ENCODE measurements at regions not wholly inside any gene's neighbourhood (a gene's known extent, or its start where the extent isn't known, plus 50 kb on each side); places are given as distances from the start of the nearest gene placed in this dataset.

- Histone ChIP-seq H3K36me3 (ENCODE audit: control insufficient read depth, insufficient read depth, low read length) (no peaks in the 10 kb centered on the region), H3K27me3 (ENCODE audit: control insufficient read depth, insufficient read depth, low read length) (no peaks in the 10 kb centered on the region), H3K27ac (ENCODE audit: insufficient read depth, low read length) (no peak overlapping the region), H3K79me2 (ENCODE audit: control insufficient read depth, insufficient read depth, low read length) (no peaks in the 10 kb centered on the region), H4K20me1 (ENCODE audit: control insufficient read depth, extremely low read depth, insufficient read depth, low read length) (no peaks in the 10 kb centered on the region), H3K4me3 (replicated peaks in 1 of 4; ENCODE audit: control extremely low read depth in 1 of 4, insufficient read depth in 1 of 4, low read depth in 3 of 4, low read length in 4 of 4) (no peak overlapping the region), H3K4me2 (ENCODE audit: extremely low read depth, insufficient read depth, low read length) (no peak overlapping the region), H3K4me1 (ENCODE audit: control insufficient read depth, extremely low read depth, insufficient read depth, low read length) (no peaks in the 10 kb centered on the region), H2AFZ (ENCODE audit: low read length) (no peak overlapping the region), H3K9ac (ENCODE audit: insufficient read depth, low read length) (no peak overlapping the region), H3K9me3 (ENCODE audit: control insufficient read depth, insufficient read depth, low read depth, low read length) (no peaks in the 10 kb centered on the region)
- TF ChIP-seq CTCF (conservative IDR thresholded peaks at IDR 0.05 in 1 of 2, IDR thresholded peaks at IDR 0.05 in 1 of 2; ENCODE audit: low read depth in 1 of 2, low read length in 2 of 2) (no peak), EZH2 (IDR thresholded peaks at IDR 0.05; ENCODE audit: low read length, missing control alignments) (no peak)
- no peak for DNase-seq (ENCODE audit: low read depth in 2 of 2)
Observed at GRCh38 chr7:35482231-35482630, 212.7 kb downstream of the HERPUD2 start.

GRCh38 chr7:35480806-35481205 is 214.1 kb downstream of the HERPUD2 start:
- no peak overlapping the region for H3K27ac ChIP-seq (ENCODE audit: insufficient read depth, low read length)
- H3K79me2 ChIP-seq (ENCODE audit: control insufficient read depth, insufficient read depth, low read length), result no peaks in the 10 kb centered on the region
- no peaks in the 10 kb centered on the region for H3K27me3 ChIP-seq (ENCODE audit: control insufficient read depth, insufficient read depth, low read length)
- no peak overlapping the region for H3K4me2 ChIP-seq (ENCODE audit: extremely low read depth, insufficient read depth, low read length)
- no peaks in the 10 kb centered on the region for H3K9me3 ChIP-seq (ENCODE audit: control insufficient read depth, insufficient read depth, low read depth, low read length)
- no peaks in the 10 kb centered on the region for H4K20me1 ChIP-seq (ENCODE audit: control insufficient read depth, extremely low read depth, insufficient read depth, low read length)
- no peak for DNase-seq (ENCODE audit: low read depth in 2 of 2)
- no peak overlapping the region for H3K4me3 ChIP-seq (replicated peaks in 1 of 4; ENCODE audit: control extremely low read depth in 1 of 4, insufficient read depth in 1 of 4, low read depth in 3 of 4, low read length in 4 of 4)
- H2AFZ ChIP-seq (ENCODE audit: low read length), result no peak overlapping the region
- no peaks in the 10 kb centered on the region for H3K4me1 ChIP-seq (ENCODE audit: control insufficient read depth, extremely low read depth, insufficient read depth, low read length)
- TF ChIP-seq CTCF (conservative IDR thresholded peaks at IDR 0.05 in 1 of 2, IDR thresholded peaks at IDR 0.05 in 1 of 2; ENCODE audit: low read depth in 1 of 2, low read length in 2 of 2), result no peak
- TF ChIP-seq EZH2 (IDR thresholded peaks at IDR 0.05; ENCODE audit: low read length, missing control alignments), result no peak
- H3K9ac ChIP-seq (ENCODE audit: insufficient read depth, low read length), result no peak overlapping the region
- H3K36me3 ChIP-seq (ENCODE audit: control insufficient read depth, insufficient read depth, low read length), result no peaks in the 10 kb centered on the region

- TF ChIP-seq EZH2 (IDR thresholded peaks at IDR 0.05; ENCODE audit: low read length, missing control alignments) (no peak), CTCF (conservative IDR thresholded peaks at IDR 0.05 in 1 of 2, IDR thresholded peaks at IDR 0.05 in 1 of 2; ENCODE audit: low read depth in 1 of 2, low read length in 2 of 2) (no peak)
- H2AFZ ChIP-seq (ENCODE audit: low read length), result no peak overlapping the region
- no peak overlapping the region for H3K9ac ChIP-seq (ENCODE audit: insufficient read depth, low read length)
- H3K4me2 ChIP-seq (ENCODE audit: extremely low read depth, insufficient read depth, low read length), result no peak overlapping the region
- no peaks in the 10 kb centered on the region for H3K27me3 ChIP-seq (ENCODE audit: control insufficient read depth, insufficient read depth, low read length)
- H3K36me3 ChIP-seq (ENCODE audit: control insufficient read depth, insufficient read depth, low read length), result no peaks in the 10 kb centered on the region
- H4K20me1 ChIP-seq (ENCODE audit: control insufficient read depth, extremely low read depth, insufficient read depth, low read length), result no peaks in the 10 kb centered on the region
- H3K27ac ChIP-seq (ENCODE audit: insufficient read depth, low read length), result no peak overlapping the region
- no peaks in the 10 kb centered on the region for H3K9me3 ChIP-seq (ENCODE audit: control insufficient read depth, insufficient read depth, low read depth, low read length)
- H3K4me1 ChIP-seq (ENCODE audit: control insufficient read depth, extremely low read depth, insufficient read depth, low read length), result no peaks in the 10 kb centered on the region
- H3K4me3 ChIP-seq (replicated peaks in 1 of 4; ENCODE audit: control extremely low read depth in 1 of 4, insufficient read depth in 1 of 4, low read depth in 3 of 4, low read length in 4 of 4), result no peak overlapping the region
- H3K79me2 ChIP-seq (ENCODE audit: control insufficient read depth, insufficient read depth, low read length), result no peaks in the 10 kb centered on the region
- no peak for DNase-seq (ENCODE audit: low read depth in 2 of 2)
Observed at GRCh38 chr7:35477609-35478008, 217.3 kb downstream of the HERPUD2 start.
